Ascending aorta (tissue), 2 donors: ENCODE measurements at regions not wholly inside any gene's neighbourhood (a gene's known extent, or its start where the extent isn't known, plus 50 kb on each side); places are given as distances from the start of the nearest gene placed in this dataset.

Experiments used
- DNase-seq, 2 donors: peaks; one replicate each; pipeline ENCODE4 v3.0.0-alpha.2; 2019; ENCODE audit warnings: low spot score in 2 of 2
- H3K27ac ChIP-seq, 2 donors: fragments of 200-600 bp; sonication (generic); one replicate each; pipeline ENCODE4 v1.5.1; 2016 to 2017; ENCODE audit warnings: mild to moderate bottlenecking in 1 of 2
- H3K27me3 ChIP-seq: fragments of 200-600 bp; sonication (generic); one replicate; pipeline ENCODE4 v1.5.1; 2017
- H3K36me3 ChIP-seq, 2 donors: fragments of 200-600 bp; sonication (generic); one replicate each; pipeline ENCODE4 v1.5.1; 2016
- H3K4me1 ChIP-seq, 2 donors: fragments of 200-600 bp; sonication (generic); one replicate each; pipeline ENCODE4 v1.5.1; 2016 to 2017; ENCODE audit warnings: mild to moderate bottlenecking in 1 of 2
- H3K4me3 ChIP-seq, 2 donors: fragments of 200-600 bp; sonication (generic); one replicate each; pipeline ENCODE4 v1.5.1; 2016 to 2017; ENCODE audit warnings: mild to moderate bottlenecking in 1 of 2
- H3K9me3 ChIP-seq, 2 donors: fragments of 200-600 bp; sonication (generic); one replicate each; pipeline ENCODE4 v1.5.1; 2016
- CTCF ChIP-seq, 3 experiments: fragments of 200-600 bp in 2 of 3; fragments of 450-650 bp in 1 of 3; sonication (generic) in 2 of 3; IDR thresholded peaks; one replicate each; pipeline ENCODE4 v1.5.1; 2016 to 2019; ENCODE audit warnings: antibody characterized with exemption in 3 of 3, mild to moderate bottlenecking in 1 of 3, moderate library complexity in 1 of 3
- intact Hi-C: fragments of 100-400 bp; cut with DNase I; formaldehyde crosslinking; loops from one replicate; pipeline ENCODE4 v1.15.1; 2023

GRCh38 chr13:111482806-111483620, 162.6 kb downstream of the TEX29 start:
- no peak for DNase-seq
- H3K36me3 ChIP-seq: no peaks in the 10 kb centered on the region
- no peak overlapping the region for H3K27ac ChIP-seq
- no peaks in the 10 kb centered on the region for H3K27me3 ChIP-seq
- TF ChIP-seq CTCF (IDR thresholded peaks at IDR 0.05): no peak
- peaks cover 0 to 14% of the 10 kb centered on the region in 2 donors for H3K9me3 ChIP-seq
- no peak overlapping the region for H3K4me3 ChIP-seq
- H3K4me1 ChIP-seq: no peaks in the 10 kb centered on the region
- intact Hi-C loops: no loop called here

- intact Hi-C loops: no loop called here
- no peaks in the 10 kb centered on the region for H3K27me3 ChIP-seq
- H3K36me3 ChIP-seq: no peaks in the 10 kb centered on the region
- DNase-seq: no peak
- no peak overlapping the region for H3K27ac ChIP-seq
- peaks cover 0 to 14% of the 10 kb centered on the region in 2 donors for H3K9me3 ChIP-seq
- no peak overlapping the region for H3K4me3 ChIP-seq
- no peaks in the 10 kb centered on the region for H3K4me1 ChIP-seq
- TF ChIP-seq CTCF (IDR thresholded peaks at IDR 0.05): no peak
Observed at GRCh38 chr13:111483621-111483987, 163.2 kb downstream of the TEX29 start.

- Histone ChIP-seq H3K27ac (no peak overlapping the region), H3K27me3 (no peaks in the 10 kb centered on the region), H3K4me1 (no peaks in the 10 kb centered on the region), H3K4me3 (no peak overlapping the region), H3K9me3 (peaks cover 0 to 14% of the 10 kb centered on the region in 2 donors), H3K36me3 (no peaks in the 10 kb centered on the region)
- intact Hi-C loops: no loop called here
- no peak for TF ChIP-seq CTCF (IDR thresholded peaks at IDR 0.05)
- DNase-seq: no peak
Observed at GRCh38 chr13:111484141-111484925, 163.9 kb downstream of the TEX29 start.

GRCh38 chr13:111484959-111485358, 164.5 kb downstream of the TEX29 start:
- H3K4me3 ChIP-seq: no peak overlapping the region
- H3K36me3 ChIP-seq: no peaks in the 10 kb centered on the region
- intact Hi-C loops: no loop called here
- no peak for TF ChIP-seq CTCF (IDR thresholded peaks at IDR 0.05)
- no peak overlapping the region for H3K27ac ChIP-seq
- no peaks in the 10 kb centered on the region for H3K27me3 ChIP-seq
- no peak for DNase-seq
- H3K9me3 ChIP-seq: peaks cover 0 to 14% of the 10 kb centered on the region in 2 donors
- H3K4me1 ChIP-seq: no peaks in the 10 kb centered on the region

GRCh38 chr13:111485491-111486250, 165.2 kb downstream of the TEX29 start:
- Histone ChIP-seq H3K27ac (no peak overlapping the region), H3K9me3 (peaks cover 0 to 14% of the 10 kb centered on the region in 2 donors), H3K36me3 (no peaks in the 10 kb centered on the region), H3K4me3 (no peak overlapping the region), H3K27me3 (no peaks in the 10 kb centered on the region), H3K4me1 (no peaks in the 10 kb centered on the region)
- peak in 1 of 2 donors; percentile 42 for DNase-seq
- no peak for TF ChIP-seq CTCF (IDR thresholded peaks at IDR 0.05)
- intact Hi-C loops: no loop called here
